Mucosa of rectum (tissue), 2 donors: ENCODE measurements at regions not wholly inside any gene's neighbourhood (a gene's known extent, or its start where the extent isn't known, plus 50 kb on each side); places are given as distances from the start of the nearest gene placed in this dataset.

ENCODE experiments used
- H3K27ac ChIP-seq, 2 donors: one replicate each; pipeline ENCODE4 v1.7.0; 2013; ENCODE audit warnings: inconsistent platforms in 2 of 2, low read depth in 2 of 2, low read length in 2 of 2
- H3K27me3 ChIP-seq, 2 donors: one replicate each; pipeline ENCODE4 v1.7.0; 2013; ENCODE audit warnings: low read length in 2 of 2; ENCODE audit not compliant: control insufficient read depth in 2 of 2, insufficient read depth in 2 of 2
- H3K36me3 ChIP-seq, 2 donors: one replicate each; pipeline ENCODE4 v1.7.0; 2013; ENCODE audit warnings: low read length in 2 of 2; ENCODE audit not compliant: control insufficient read depth in 2 of 2, insufficient read depth in 2 of 2
- H3K4me1 ChIP-seq, 2 donors: one replicate each; pipeline ENCODE4 v1.7.0; 2013; ENCODE audit warnings: low read length in 2 of 2, mild to moderate bottlenecking in 1 of 2; ENCODE audit not compliant: control insufficient read depth in 2 of 2, insufficient read depth in 2 of 2
- H3K4me3 ChIP-seq, 2 donors: one replicate each; pipeline ENCODE4 v1.7.0; 2013; ENCODE audit warnings: low read length in 2 of 2
- H3K9ac ChIP-seq, 2 donors: one replicate each; pipeline ENCODE4 v1.7.0; 2013; ENCODE audit warnings: low read length in 2 of 2, low read depth in 1 of 2, mild to moderate bottlenecking in 1 of 2
- H3K9me3 ChIP-seq, 2 donors: one replicate each; pipeline ENCODE4 v1.7.0; 2013; ENCODE audit warnings: low read length in 2 of 2; ENCODE audit not compliant: control insufficient read depth in 2 of 2
- donor health status: healthy.
- donor health status: Normal muscosa, but diverticular disease.

DNA sequence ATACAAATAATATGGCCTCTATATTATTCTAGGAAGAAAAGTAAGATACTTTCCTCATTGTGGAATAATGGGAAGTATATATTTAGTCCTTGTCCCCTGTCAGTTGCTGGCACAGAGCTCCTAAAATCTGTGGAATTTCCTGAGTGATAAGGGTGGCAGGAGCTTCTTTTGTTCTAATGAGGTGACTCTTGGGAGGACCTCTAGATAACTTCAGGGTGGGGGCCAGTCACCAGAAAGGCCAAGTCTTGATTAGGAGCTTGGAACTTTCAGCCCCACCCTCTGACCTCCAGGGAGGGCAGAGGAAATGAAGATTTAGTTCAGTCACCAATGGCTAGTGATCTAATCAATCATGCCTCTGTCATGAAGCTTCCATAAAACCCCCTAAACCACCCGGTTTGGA lies 179.9 kb upstream of the PRICKLE1 start:
- Histone ChIP-seq H3K4me1 (no peaks in the 10 kb centered on the region), H3K9ac (no peak overlapping the region), H3K27ac (no peak overlapping the region), H3K27me3 (no peaks in the 10 kb centered on the region), H3K36me3 (no peaks in the 10 kb centered on the region), H3K9me3 (no peaks in the 10 kb centered on the region), H3K4me3 (no peak overlapping the region)

DNA sequence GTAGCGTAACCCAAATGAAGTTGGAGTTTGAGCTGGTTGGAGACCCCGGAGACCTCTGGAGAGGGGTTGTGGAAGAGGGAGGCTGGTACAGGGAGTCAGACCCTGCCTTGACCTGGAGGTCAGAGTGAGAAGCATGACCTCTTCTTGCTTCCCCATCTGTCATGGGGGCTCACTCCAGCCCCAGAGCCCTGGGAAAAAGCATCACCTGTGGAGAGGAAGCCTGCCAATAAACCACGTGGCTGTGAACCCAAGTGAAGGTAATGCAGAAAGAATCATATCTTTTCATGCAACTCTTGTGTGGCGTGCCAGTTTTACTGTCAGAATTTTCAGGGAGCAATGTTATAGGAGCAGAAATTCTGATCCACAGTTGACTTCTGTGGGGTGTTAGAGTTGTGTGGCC lies 178.5 kb upstream of the PRICKLE1 start:
- Histone ChIP-seq H3K9me3 (no peaks in the 10 kb centered on the region), H3K27ac (no peak overlapping the region), H3K4me3 (no peak overlapping the region), H3K9ac (no peak overlapping the region), H3K36me3 (no peaks in the 10 kb centered on the region), H3K4me1 (no peaks in the 10 kb centered on the region), H3K27me3 (no peaks in the 10 kb centered on the region)

DNA sequence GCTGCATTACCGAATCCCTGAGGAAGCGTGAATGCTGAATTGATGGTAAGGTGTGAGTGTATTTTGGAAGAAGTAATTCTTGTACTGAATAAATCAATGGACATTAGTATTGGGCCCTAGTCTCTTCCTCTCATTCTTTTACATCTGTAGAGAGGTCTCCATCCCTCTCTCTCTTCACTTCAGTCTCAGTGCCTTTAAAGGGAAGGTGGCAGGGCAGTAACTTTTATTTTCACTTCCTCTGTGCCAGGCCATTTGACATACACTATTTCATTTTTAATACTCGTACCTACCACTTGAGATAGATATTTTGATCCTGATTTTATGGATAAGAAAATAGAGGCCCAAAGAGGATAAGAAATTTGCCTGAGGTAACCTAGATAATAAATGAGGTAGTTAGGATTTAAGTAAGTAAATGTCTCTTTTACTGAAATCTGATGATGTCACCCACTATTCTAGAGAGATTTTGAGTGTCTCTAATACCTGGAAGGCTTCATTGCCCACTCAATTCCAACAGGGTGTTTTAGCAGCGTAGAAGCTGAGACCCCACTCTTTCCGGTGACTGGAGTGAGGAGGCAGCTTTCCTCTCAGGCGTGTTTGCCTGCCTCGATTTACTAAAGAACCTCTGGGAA lies 177.9 kb upstream of the PRICKLE1 start:
- H3K4me1 ChIP-seq = no peaks in the 10 kb centered on the region
- no peaks in the 10 kb centered on the region for H3K27me3 ChIP-seq
- no peak overlapping the region for H3K27ac ChIP-seq
- H3K4me3 ChIP-seq = no peak overlapping the region
- H3K9ac ChIP-seq = no peak overlapping the region
- no peaks in the 10 kb centered on the region for H3K9me3 ChIP-seq
- H3K36me3 ChIP-seq = no peaks in the 10 kb centered on the region

DNA sequence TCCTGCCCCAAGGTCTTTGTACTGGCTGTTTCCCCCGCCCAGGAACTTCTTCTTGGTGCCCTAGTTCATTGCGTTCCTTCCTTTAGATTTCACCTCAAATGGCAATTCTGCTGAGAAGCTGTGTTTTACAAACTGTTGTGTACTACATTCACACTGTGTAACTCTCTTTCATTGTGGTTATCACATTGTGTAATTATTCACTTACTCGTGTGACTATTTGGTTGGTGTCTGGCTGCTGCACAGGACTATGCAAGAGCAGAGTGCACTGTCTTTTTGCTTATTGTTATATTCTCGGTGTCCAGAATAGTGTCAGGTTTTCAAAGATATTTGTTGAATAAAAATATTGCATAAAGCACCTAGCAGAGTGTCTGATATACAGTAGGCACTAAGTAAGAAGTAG lies 177.2 kb upstream of the PRICKLE1 start:
- H3K4me3 ChIP-seq = no peak overlapping the region
- H3K27ac ChIP-seq = no peak overlapping the region
- peaks cover 0 to 2% of the 10 kb centered on the region in 2 donors for H3K9me3 ChIP-seq
- H3K36me3 ChIP-seq = no peaks in the 10 kb centered on the region
- no peak overlapping the region for H3K9ac ChIP-seq
- no peaks in the 10 kb centered on the region for H3K4me1 ChIP-seq
- H3K27me3 ChIP-seq = no peaks in the 10 kb centered on the region

DNA sequence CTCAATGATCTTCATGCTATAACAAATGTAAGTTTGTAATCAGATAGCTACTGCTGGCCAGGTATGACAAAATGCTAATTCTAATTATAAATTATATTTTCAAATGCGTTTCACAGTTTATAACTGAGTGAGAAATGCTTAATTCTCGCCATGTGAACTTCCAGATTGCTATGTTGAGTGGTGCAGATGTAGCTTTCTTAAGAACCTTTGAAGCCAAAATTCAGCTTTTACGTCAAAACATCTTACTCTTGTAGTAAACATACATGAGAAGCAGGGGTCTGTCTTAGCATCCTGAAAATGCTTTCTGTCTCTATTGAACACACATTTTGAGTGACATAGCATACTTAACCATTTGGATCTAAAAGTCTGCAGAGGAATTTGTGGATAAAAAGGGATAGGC lies 176.5 kb upstream of the PRICKLE1 start:
- Histone ChIP-seq H3K27ac (no peak overlapping the region), H3K9me3 (peaks cover 0 to 2% of the 10 kb centered on the region in 2 donors), H3K36me3 (no peaks in the 10 kb centered on the region), H3K4me1 (no peaks in the 10 kb centered on the region), H3K9ac (no peak overlapping the region), H3K27me3 (no peaks in the 10 kb centered on the region), H3K4me3 (no peak overlapping the region)

DNA sequence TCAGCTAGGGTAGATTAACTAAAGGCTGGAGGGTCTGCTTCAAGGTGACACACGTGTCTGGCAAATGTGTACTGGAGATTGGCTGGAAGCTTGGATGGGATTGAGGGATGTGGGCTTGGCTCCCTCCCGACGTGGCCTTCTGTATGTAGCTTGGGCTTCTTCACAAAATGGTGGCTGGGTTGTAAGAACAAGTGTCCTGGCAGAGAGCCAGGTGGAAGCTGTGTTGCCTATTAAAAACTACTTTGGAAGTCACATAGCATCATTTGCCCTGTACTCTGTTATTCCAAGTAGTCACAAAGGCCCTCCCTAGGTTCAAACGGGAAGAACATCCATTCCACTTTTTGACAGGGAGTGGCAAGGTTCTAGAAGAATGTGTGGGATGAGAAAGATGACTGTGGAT lies 174.1 kb upstream of the PRICKLE1 start:
- H3K4me3 ChIP-seq = no peak overlapping the region
- peaks cover 0 to 2% of the 10 kb centered on the region in 2 donors for H3K9me3 ChIP-seq
- H3K9ac ChIP-seq = no peak overlapping the region
- no peaks in the 10 kb centered on the region for H3K27me3 ChIP-seq
- no peak overlapping the region for H3K27ac ChIP-seq
- no peaks in the 10 kb centered on the region for H3K4me1 ChIP-seq
- H3K36me3 ChIP-seq = no peaks in the 10 kb centered on the region

DNA sequence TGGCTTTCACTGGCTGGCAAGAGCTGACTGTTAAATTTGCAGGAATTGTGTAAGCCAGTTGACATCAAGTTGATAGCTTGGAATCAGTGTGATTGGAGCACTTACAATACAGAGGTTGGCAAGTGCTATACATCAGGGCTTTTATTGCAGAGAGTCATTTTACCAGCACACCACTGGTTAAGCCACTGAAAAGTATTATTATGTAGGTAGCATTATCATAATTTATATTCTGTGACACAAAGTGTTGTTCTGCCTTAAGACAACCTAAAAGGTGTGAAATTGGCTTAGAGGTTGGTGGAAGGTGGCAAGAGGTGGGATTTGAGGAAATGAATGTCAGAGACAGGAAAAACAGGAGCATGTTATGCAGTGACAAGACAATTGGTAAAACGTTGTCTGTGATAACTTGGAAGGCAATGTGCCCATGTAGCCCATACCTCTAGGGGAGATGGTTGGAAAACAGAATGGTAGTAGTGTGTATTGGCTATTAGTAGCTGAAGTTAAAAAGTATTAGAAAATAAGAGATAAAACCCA lies 172.9 kb upstream of the PRICKLE1 start:
- Histone ChIP-seq H3K4me1 (no peaks in the 10 kb centered on the region), H3K27ac (no peak overlapping the region), H3K4me3 (no peak overlapping the region), H3K27me3 (no peaks in the 10 kb centered on the region), H3K9me3 (peaks cover 0 to 4% of the 10 kb centered on the region in 2 donors), H3K36me3 (no peaks in the 10 kb centered on the region), H3K9ac (no peak overlapping the region)

DNA sequence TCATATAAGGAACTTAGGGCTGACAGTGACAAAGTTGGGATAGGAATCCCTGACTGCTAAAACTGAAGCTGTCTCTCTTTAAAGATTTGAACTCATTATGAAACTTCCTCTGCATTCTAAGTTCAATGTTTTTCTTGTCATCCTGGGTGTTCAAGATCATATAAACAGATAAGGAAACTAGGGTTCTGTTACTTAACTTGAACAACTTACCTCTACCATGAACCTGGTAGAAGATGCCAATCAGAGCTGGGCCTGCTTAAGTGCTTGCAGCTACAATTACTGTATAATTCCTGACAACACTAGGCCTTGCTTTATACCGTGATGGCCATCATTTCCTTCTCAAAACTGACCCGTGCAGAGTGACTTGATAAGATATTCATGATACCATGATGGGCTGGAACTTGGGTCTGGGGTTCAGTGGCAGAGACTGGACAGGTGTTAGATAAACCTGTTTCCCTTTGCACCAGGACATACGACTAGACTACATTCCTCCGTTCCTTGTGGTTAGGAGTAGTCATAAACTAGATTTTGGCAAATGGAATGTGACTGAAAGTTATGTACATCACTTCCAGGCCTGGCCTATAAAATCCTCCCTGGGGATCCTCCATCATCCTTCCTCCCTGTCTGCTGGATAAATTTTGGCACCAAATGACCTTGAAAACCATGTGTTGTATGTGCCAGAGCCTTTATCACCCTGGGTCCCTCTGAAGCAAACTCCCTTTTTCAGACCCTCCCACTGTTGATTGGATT lies 172.2 kb upstream of the PRICKLE1 start:
- Histone ChIP-seq H3K4me1 (no peaks in the 10 kb centered on the region), H3K9me3 (peaks cover 0 to 4% of the 10 kb centered on the region in 2 donors), H3K9ac (no peak overlapping the region)

DNA sequence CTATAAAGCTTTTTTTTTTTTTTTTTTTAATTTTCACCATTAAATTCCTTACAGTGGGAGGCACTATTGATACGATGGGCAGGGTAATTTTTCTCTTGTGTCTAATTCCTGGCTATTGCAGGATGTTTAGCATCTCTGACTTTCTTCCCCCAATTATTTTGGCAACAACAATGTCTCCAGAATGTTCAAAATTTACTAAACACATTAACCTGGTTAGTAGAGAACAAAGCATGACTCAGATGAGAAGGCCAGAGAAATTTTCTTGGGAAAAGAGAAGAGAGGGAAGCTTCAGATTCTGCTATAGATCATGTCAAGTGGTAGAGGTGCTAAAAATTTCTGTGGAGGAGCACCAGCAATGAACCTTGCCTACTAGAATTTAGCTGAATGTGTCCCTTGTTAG lies 171.5 kb upstream of the PRICKLE1 start:
- H3K4me1 ChIP-seq = no peaks in the 10 kb centered on the region
- no peaks in the 10 kb centered on the region for H3K36me3 ChIP-seq
- H3K9ac ChIP-seq = no peak overlapping the region
- no peaks in the 10 kb centered on the region for H3K27me3 ChIP-seq
- H3K4me3 ChIP-seq = no peak overlapping the region
- H3K9me3 ChIP-seq = peaks cover 0 to 4% of the 10 kb centered on the region in 2 donors
- H3K27ac ChIP-seq = no peak overlapping the region

More for the DNA sequence above, 172.2 kb upstream of the PRICKLE1 start:
- Histone ChIP-seq H3K27ac (no peak overlapping the region), H3K27me3 (no peaks in the 10 kb centered on the region), H3K4me3 (no peak overlapping the region), H3K36me3 (no peaks in the 10 kb centered on the region)

DNA sequence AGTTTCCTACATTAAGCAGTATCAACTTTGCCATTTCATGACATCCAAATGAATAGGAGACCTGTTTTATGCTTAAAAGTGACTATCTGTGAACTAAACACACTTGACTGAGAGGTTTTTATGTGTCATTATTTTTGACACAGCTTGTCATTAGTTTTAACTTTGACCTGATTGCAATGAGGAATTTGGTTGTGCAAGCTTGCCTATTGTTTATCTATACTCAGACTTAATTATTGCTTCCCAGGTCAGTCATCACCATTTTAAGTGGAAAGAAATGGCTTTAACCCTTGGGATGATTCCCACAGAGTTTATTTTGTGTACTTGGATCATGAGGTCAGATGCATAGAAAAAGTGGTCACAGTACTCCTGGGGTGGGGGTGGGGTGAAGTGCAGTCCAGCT lies 171.0 kb upstream of the PRICKLE1 start:
- Histone ChIP-seq H3K9me3 (peaks cover 0 to 4% of the 10 kb centered on the region in 2 donors), H3K36me3 (no peaks in the 10 kb centered on the region), H3K4me3 (no peak overlapping the region), H3K4me1 (no peaks in the 10 kb centered on the region), H3K27ac (no peak overlapping the region), H3K27me3 (no peaks in the 10 kb centered on the region), H3K9ac (no peak overlapping the region)
